ENCODE measurements at regions not wholly inside any gene's neighbourhood (a gene's known extent, or its start where the extent isn't known, plus 50 kb on each side); places are given as distances from the start of the nearest gene placed in this dataset.

DNA sequence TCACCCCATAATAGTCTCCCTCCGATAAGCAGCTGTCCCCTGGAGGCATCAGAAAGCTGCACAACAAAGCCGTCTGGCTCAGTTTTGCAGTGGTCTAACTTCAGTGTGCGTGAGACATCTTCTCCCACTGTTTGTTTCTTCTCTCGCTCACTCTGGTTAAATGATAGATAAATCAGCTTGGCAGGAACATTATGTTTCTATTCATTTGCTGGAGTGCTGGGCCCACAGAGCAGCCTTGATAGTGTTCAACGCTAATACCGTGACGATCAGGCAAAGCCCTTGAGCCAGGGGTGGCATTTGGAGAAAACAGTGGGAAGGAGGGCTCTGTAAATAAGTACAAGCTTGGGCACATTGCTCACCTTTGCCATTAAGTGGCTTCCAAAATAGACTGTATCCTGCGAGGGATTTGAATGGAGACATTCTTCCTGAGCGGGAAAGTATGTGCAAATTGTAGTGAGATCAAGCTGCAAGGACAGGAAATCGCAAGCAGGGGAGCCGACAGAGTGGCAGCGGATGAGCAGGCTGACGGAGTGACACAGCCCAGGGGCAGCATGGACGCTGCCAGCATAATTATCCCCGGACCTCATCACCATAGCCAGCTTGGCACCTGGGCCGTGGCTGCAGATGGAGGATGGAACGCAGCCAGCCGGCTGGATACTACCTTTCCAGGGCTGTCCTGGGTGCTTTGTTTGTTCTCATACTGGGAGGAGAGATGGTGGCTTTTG lies 256.8 kb upstream of the FZD8 start:
- Mint-ChIP-seq H3K9me3 (peaks cover 11% of the 10 kb centered on the region), H3K4me3 (peak overlapping the region; percentile 1), H3K4me1 (ENCODE audit: unreplicated experiment) (peaks cover 7% of the 10 kb centered on the region), H3K27me3 (peaks cover 36% of the 10 kb centered on the region), H3K36me3 (no peaks in the 10 kb centered on the region), H3K27ac (no peak overlapping the region)
- TF ChIP-seq, protein P1, sequence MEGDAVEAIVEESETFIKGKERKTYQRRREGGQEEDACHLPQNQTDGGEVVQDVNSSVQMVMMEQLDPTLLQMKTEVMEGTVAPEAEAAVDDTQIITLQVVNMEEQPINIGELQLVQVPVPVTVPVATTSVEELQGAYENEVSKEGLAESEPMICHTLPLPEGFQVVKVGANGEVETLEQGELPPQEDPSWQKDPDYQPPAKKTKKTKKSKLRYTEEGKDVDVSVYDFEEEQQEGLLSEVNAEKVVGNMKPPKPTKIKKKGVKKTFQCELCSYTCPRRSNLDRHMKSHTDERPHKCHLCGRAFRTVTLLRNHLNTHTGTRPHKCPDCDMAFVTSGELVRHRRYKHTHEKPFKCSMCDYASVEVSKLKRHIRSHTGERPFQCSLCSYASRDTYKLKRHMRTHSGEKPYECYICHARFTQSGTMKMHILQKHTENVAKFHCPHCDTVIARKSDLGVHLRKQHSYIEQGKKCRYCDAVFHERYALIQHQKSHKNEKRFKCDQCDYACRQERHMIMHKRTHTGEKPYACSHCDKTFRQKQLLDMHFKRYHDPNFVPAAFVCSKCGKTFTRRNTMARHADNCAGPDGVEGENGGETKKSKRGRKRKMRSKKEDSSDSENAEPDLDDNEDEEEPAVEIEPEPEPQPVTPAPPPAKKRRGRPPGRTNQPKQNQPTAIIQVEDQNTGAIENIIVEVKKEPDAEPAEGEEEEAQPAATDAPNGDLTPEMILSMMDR (conservative IDR thresholded peaks at IDR 0.05), result no peak
- no peak for DNase-seq (ENCODE audit: extremely low spot score, unreplicated experiment)

DNA sequence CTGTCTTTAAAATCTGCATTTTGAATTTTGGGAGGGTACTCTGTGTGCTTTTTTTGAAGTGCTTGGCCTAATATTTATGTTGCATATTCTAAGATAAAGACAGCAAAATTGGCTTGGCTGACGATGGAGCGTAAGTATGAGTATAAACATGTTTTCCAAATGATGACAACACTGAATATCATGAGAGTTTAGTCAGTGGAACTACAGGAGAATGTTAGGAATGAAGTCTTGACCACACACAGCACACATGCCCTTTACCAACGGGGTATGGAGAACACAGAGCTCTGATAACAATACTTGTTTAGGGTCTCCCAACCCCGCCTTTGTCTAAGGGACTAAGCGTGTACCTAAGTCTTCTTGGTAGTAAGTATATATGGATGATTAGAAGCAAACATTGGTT lies 253.9 kb upstream of the FZD8 start:
- Mint-ChIP-seq H3K36me3 (no peaks in the 10 kb centered on the region), H3K4me1 (ENCODE audit: unreplicated experiment) (peaks cover 10% of the 10 kb centered on the region), H3K27ac (no peak overlapping the region), H3K9me3 (peaks cover 13% of the 10 kb centered on the region), H3K4me3 (no peak overlapping the region), H3K27me3 (peaks cover 23% of the 10 kb centered on the region)
- DNase-seq (ENCODE audit: extremely low spot score, unreplicated experiment), result no peak
- TF ChIP-seq, protein P1 (conservative IDR thresholded peaks at IDR 0.05), result no peak

- Mint-ChIP-seq H3K4me3 (no peak overlapping the region), H3K27ac (no peak overlapping the region), H3K4me1 (ENCODE audit: unreplicated experiment) (peaks cover 17% of the 10 kb centered on the region), H3K27me3 (peaks cover 23% of the 10 kb centered on the region), H3K36me3 (no peaks in the 10 kb centered on the region), H3K9me3 (peaks cover 13% of the 10 kb centered on the region)
- no peak for DNase-seq (ENCODE audit: extremely low spot score, unreplicated experiment)
- TF ChIP-seq, protein P1 (conservative IDR thresholded peaks at IDR 0.05), result no peak
Observed at GRCh38 chr10:35895331-35895730, 253.2 kb upstream of the FZD8 start.

DNA sequence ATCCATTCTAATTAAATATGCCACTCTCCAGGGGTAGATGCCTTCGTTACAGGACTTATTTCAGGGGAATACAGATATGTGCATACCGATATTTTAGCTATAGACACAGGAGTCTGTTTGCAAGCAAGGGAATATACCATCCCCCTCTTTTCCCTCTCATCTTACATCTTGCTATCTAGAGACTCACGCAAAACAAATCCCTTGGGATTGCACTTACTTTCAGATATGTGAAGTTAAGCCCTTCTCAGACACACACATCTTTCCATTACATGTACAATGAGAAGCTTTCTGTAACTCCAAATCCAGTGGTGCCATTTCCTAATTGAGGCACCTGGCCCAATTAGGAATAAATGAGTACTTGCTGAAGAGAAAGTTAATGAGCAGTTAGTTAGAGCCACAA lies 250.4 kb upstream of the FZD8 start:
- DNase-seq (ENCODE audit: extremely low spot score, unreplicated experiment), result no peak
- Mint-ChIP-seq H3K27ac (no peak overlapping the region), H3K4me1 (ENCODE audit: unreplicated experiment) (peaks cover 15% of the 10 kb centered on the region), H3K9me3 (peaks cover 13% of the 10 kb centered on the region), H3K27me3 (peaks cover 16% of the 10 kb centered on the region), H3K4me3 (no peak overlapping the region), H3K36me3 (no peaks in the 10 kb centered on the region)
- TF ChIP-seq, protein P1 (conservative IDR thresholded peaks at IDR 0.05), result no peak

- Mint-ChIP-seq H3K4me1 (ENCODE audit: unreplicated experiment) (peaks cover 15% of the 10 kb centered on the region), H3K27me3 (peaks cover 7% of the 10 kb centered on the region)
Observed at GRCh38 chr10:35890676-35891495, 248.8 kb upstream of the FZD8 start.

More at GRCh38 chr10:35890676-35891495, 248.8 kb upstream of the FZD8 start:
- Mint-ChIP-seq H3K27ac (peak overlapping the region; percentile 13), H3K36me3 (no peaks in the 10 kb centered on the region), H3K4me3 (no peak overlapping the region), H3K9me3 (peaks cover 18% of the 10 kb centered on the region)
- DNase-seq (ENCODE audit: extremely low spot score, unreplicated experiment), result no peak
- TF ChIP-seq, protein P1 (conservative IDR thresholded peaks at IDR 0.05), result no peak

All from type B pancreatic cell (in vitro differentiated cells).